Skeletal muscle tissue (tissue), 3 donors: ENCODE measurements at regions not wholly inside any gene's neighbourhood (a gene's known extent, or its start where the extent isn't known, plus 50 kb on each side); places are given as distances from the start of the nearest gene placed in this dataset.
A peak's percentile ranks its signal among the peaks of the same experiment; 100 is the strongest.

ENCODE experiments used
- H3K27ac ChIP-seq: one replicate; pipeline ENCODE4 v1.7.0; 2013; ENCODE audit warnings: mild to moderate bottlenecking, low read depth, low read length, inconsistent platforms
- H3K27me3 ChIP-seq, 3 donors: one replicate each; pipeline ENCODE4 v1.7.0; 2013; ENCODE audit warnings: low read length in 3 of 3; ENCODE audit not compliant: control insufficient read depth in 3 of 3, insufficient read depth in 3 of 3
- H3K36me3 ChIP-seq, 3 donors: one replicate each; pipeline ENCODE4 v1.7.0; 2013; ENCODE audit warnings: low read length in 3 of 3; ENCODE audit not compliant: control insufficient read depth in 3 of 3, insufficient read depth in 3 of 3
- H3K4me1 ChIP-seq, 3 donors: one replicate each; pipeline ENCODE4 v1.7.0; 2013; ENCODE audit warnings: low read length in 3 of 3, mild to moderate bottlenecking in 3 of 3; ENCODE audit not compliant: control insufficient read depth in 3 of 3, insufficient read depth in 3 of 3
- H3K4me3 ChIP-seq, 3 donors: one replicate each; pipeline ENCODE4 v1.7.0; 2013; ENCODE audit warnings: low read length in 3 of 3
- H3K9ac ChIP-seq, 3 donors: one replicate each; pipeline ENCODE4 v1.7.0; 2013; ENCODE audit warnings: low read length in 3 of 3, mild to moderate bottlenecking in 3 of 3, moderate library complexity in 2 of 3, low read depth in 1 of 3
- H3K9me3 ChIP-seq, 3 donors: one replicate each; pipeline ENCODE4 v1.7.0; 2013; ENCODE audit warnings: low read length in 3 of 3; ENCODE audit not compliant: control insufficient read depth in 3 of 3
- donor health status: Osteomylitis.

- no peaks in the 10 kb centered on the region for H3K27me3 ChIP-seq
- no peak overlapping the region for H3K4me3 ChIP-seq
- H3K4me1 ChIP-seq = peaks cover 14 to 25% (median 19%) of the 10 kb centered on the region in 3 donors
- H3K27ac ChIP-seq = no peak overlapping the region
- no peak overlapping the region for H3K9ac ChIP-seq
- H3K36me3 ChIP-seq = no peaks in the 10 kb centered on the region
- H3K9me3 ChIP-seq = no peaks in the 10 kb centered on the region
Observed at GRCh38 chr10:91034042-91034441, 113.2 kb upstream of the ANKRD1 start.

GRCh38 chr10:91034494-91035159, 113.7 kb upstream of the ANKRD1 start:
- Histone ChIP-seq H3K4me1 (peaks cover 14 to 25% (median 19%) of the 10 kb centered on the region in 3 donors), H3K4me3 (no peak overlapping the region), H3K27ac (no peak overlapping the region), H3K27me3 (no peaks in the 10 kb centered on the region), H3K9me3 (no peaks in the 10 kb centered on the region), H3K9ac (no peak overlapping the region), H3K36me3 (no peaks in the 10 kb centered on the region)

GRCh38 chr10:91035650-91036292, 114.9 kb upstream of the ANKRD1 start:
- H3K9ac ChIP-seq = no peak overlapping the region
- H3K9me3 ChIP-seq = no peaks in the 10 kb centered on the region
- H3K4me1 ChIP-seq = peaks cover 14 to 25% (median 19%) of the 10 kb centered on the region in 3 donors
- no peaks in the 10 kb centered on the region for H3K27me3 ChIP-seq
- no peak overlapping the region for H3K4me3 ChIP-seq
- H3K36me3 ChIP-seq = no peaks in the 10 kb centered on the region
- no peak overlapping the region for H3K27ac ChIP-seq

GRCh38 chr10:91036807-91037411, 116.0 kb upstream of the ANKRD1 start:
- Histone ChIP-seq H3K27ac (peak overlapping the region; percentile 23), H3K9ac (no peak overlapping the region), H3K36me3 (no peaks in the 10 kb centered on the region), H3K9me3 (no peaks in the 10 kb centered on the region), H3K4me1 (peaks cover 14 to 25% (median 19%) of the 10 kb centered on the region in 3 donors), H3K4me3 (peak overlapping the region in 1 of 3 donors; percentile 20), H3K27me3 (no peaks in the 10 kb centered on the region)

GRCh38 chr10:91038971-91039370, 118.1 kb upstream of the ANKRD1 start:
- no peaks in the 10 kb centered on the region for H3K9me3 ChIP-seq

GRCh38 chr10:91040343-91040742, 119.5 kb upstream of the ANKRD1 start:
- H3K4me3 ChIP-seq = no peak overlapping the region
- H3K9me3 ChIP-seq = no peaks in the 10 kb centered on the region
- no peak overlapping the region for H3K9ac ChIP-seq
- no peaks in the 10 kb centered on the region for H3K27me3 ChIP-seq
- peaks cover 11 to 22% (median 17%) of the 10 kb centered on the region in 3 donors for H3K4me1 ChIP-seq
- H3K27ac ChIP-seq = no peak overlapping the region
- no peaks in the 10 kb centered on the region for H3K36me3 ChIP-seq

More at GRCh38 chr10:91038971-91039370, 118.1 kb upstream of the ANKRD1 start:
- no peaks in the 10 kb centered on the region for H3K27me3 ChIP-seq
- H3K27ac ChIP-seq = no peak overlapping the region
- H3K4me3 ChIP-seq = no peak overlapping the region
- H3K4me1 ChIP-seq = peaks cover 14 to 25% (median 17%) of the 10 kb centered on the region in 3 donors
- no peak overlapping the region for H3K9ac ChIP-seq
- no peaks in the 10 kb centered on the region for H3K36me3 ChIP-seq

- Histone ChIP-seq H3K9me3 (no peaks in the 10 kb centered on the region), H3K36me3 (no peaks in the 10 kb centered on the region), H3K9ac (no peak overlapping the region), H3K27ac (no peak overlapping the region), H3K4me1 (peaks cover 6 to 13% (median 9%) of the 10 kb centered on the region in 3 donors), H3K27me3 (no peaks in the 10 kb centered on the region), H3K4me3 (no peak overlapping the region)
Observed at GRCh38 chr10:91042069-91042468, 121.2 kb upstream of the ANKRD1 start.

- Histone ChIP-seq H3K27ac (no peak overlapping the region), H3K9me3 (no peaks in the 10 kb centered on the region), H3K27me3 (no peaks in the 10 kb centered on the region), H3K4me1 (peaks cover 0 to 4% (median 3%) of the 10 kb centered on the region in 3 donors), H3K36me3 (no peaks in the 10 kb centered on the region), H3K4me3 (no peak overlapping the region), H3K9ac (no peak overlapping the region)
Observed at GRCh38 chr10:91043173-91043910, 122.5 kb upstream of the ANKRD1 start.

- no peaks in the 10 kb centered on the region for H3K27me3 ChIP-seq
- H3K27ac ChIP-seq = no peak overlapping the region
- peaks cover 4 to 11% (median 11%) of the 10 kb centered on the region in 3 donors for H3K4me1 ChIP-seq
- H3K36me3 ChIP-seq = no peaks in the 10 kb centered on the region
- H3K9me3 ChIP-seq = no peaks in the 10 kb centered on the region
- H3K9ac ChIP-seq = no peak overlapping the region
- no peak overlapping the region for H3K4me3 ChIP-seq
Observed at GRCh38 chr10:91046869-91047268, 126.0 kb upstream of the ANKRD1 start.
